Fibroblast of mammary gland (primary cell): ENCODE measurements at regions not wholly inside any gene's neighbourhood (a gene's known extent, or its start where the extent isn't known, plus 50 kb on each side); places are given as distances from the start of the nearest gene placed in this dataset.

Source experiments
- DNase-seq: peaks from one replicate; pipeline ENCODE4 v3.0.0-alpha.2; 2010; ENCODE audit warnings: low read depth
- H3K4me3 ChIP-seq: 2 replicates; pipeline ENCODE4 v1.5.1; 2011; ENCODE audit warnings: low read depth, mild to moderate bottlenecking, low read length, moderate library complexity; ENCODE audit not compliant: control insufficient read depth
- CTCF ChIP-seq: conservative IDR thresholded peaks from 2 replicates; pipeline ENCODE4 v1.5.1; 2011; ENCODE audit warnings: low read depth, low read length, inconsistent platforms; ENCODE audit not compliant: control insufficient read depth, insufficient read depth

GRCh38 chr5:105263515-105263914 is 1700.9 kb upstream of the NUDT12 start:
- no peak for TF ChIP-seq CTCF
- DNase-seq = no peak
- H3K4me3 ChIP-seq = no peak overlapping the region

- no peak for TF ChIP-seq CTCF
- DNase-seq = no peak
- no peak overlapping the region for H3K4me3 ChIP-seq
Observed at GRCh38 chr5:105259581-105260217, 1697.1 kb upstream of the NUDT12 start.

DNA sequence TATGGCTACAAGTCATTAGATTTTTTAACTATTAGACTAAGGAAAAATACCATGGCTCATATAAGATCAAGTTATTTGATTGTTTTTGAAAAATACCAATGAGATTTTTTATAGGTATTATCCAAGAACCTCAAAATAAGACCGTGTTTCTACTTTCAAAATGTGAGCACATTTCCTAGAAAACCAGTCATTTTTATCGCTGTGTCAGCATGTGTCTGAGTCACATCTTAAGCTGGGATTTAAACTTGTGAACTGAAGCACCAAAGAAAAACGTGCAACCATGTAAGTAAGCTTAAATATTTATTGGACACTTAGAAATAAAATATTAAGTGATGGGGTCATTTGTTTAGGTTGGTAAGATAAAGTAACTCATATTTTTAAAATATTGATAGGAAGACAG is 1676.0 kb upstream of the NUDT12 start:
- TF ChIP-seq CTCF = no peak
- no peak overlapping the region for H3K4me3 ChIP-seq
- no peak for DNase-seq

- DNase-seq = no peak
- no peak for TF ChIP-seq CTCF
- H3K4me3 ChIP-seq = no peak overlapping the region
Observed at GRCh38 chr5:105230516-105231157, 1668.0 kb upstream of the NUDT12 start.

- no peak for DNase-seq
- no peak overlapping the region for H3K4me3 ChIP-seq
- no peak for TF ChIP-seq CTCF
Observed at GRCh38 chr5:105218018-105218417, 1655.4 kb upstream of the NUDT12 start.

DNA sequence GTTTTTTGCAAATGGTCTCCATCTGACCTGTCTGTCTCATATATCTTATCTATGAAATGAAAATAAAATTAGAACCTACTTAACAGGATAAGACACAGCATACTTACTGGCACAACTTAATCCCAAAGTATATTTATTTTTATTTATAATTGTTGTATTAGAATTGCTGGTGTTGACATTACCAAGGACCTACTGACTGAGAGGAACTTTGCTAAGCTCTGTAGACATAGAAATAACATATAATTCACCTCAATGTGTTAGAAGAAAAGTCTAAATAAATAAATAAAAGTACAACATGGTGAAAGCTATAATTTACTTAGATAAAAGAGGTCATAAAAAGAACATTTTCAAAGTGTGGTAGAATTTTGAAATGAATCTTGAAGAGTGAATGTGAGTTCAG is 1650.5 kb upstream of the NUDT12 start:
- H3K4me3 ChIP-seq = no peak overlapping the region
- no peak for DNase-seq
- no peak for TF ChIP-seq CTCF
